HG03442 (cell line): ENCODE measurements at regions not wholly inside any gene's neighbourhood (a gene's known extent, or its start where the extent isn't known, plus 50 kb on each side); places are given as distances from the start of the nearest gene placed in this dataset.
"Not testable (repeated sequence)": the region's sequence is repeated elsewhere in the genome, so short reads cannot be mapped to it uniquely, and the experiment has no call there.

Experiments
- ATAC-seq: cut with Tn5 transposase; IDR thresholded peaks from one replicate; pipeline ENCODE4 v1.9.1; 2021; ENCODE audit warnings: mild to moderate bottlenecking, moderate library complexity; ENCODE audit not compliant: unreplicated experiment

- no peak for ATAC-seq
Observed at GRCh38 chr9:78896479-78896878, 599.6 kb downstream of the PSAT1 start.

DNA sequence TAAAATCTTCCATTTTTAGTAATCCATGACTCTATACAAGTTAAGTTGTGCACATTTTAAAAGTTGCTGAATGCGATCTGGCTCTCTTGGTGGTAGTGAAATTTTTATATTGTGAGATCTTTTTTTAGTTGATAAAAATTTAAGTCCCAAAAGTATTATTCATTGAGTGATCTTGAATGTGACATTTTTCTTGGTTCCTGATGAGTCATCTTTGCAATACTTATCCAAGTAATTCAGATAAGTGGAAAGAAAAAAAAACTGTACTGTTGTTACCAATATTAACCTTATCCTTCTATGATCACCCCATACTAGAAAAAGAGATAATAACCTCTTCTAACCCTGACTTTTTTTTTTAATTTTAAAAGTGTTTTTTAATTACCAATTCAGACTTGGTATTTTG lies 601.3 kb downstream of the PSAT1 start:
- ATAC-seq, result no peak

- ATAC-seq, result no peak
Observed at GRCh38 chr9:78899006-78899405, 602.1 kb downstream of the PSAT1 start.

GRCh38 chr9:78900500-78900899 lies 603.6 kb downstream of the PSAT1 start:
- no peak for ATAC-seq

DNA sequence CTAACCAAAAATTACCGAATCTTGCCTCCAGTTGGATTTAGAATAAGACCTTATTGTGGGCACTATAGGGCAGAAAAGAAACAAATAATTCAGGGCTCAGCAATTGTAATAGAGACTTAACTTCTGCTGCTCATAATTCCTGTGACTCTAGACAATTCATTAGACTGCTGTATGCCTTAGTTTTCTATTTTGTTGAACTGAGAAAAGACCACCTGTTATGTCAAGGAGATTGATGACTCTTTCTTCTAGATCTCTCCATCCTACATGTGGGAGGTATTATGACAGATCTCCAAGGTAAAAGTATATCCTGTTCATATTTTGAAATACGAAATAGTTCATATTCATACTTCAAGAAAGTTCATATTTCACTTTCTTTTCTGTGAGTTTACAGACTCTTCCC lies 605.1 kb downstream of the PSAT1 start:
- ATAC-seq, result no peak

DNA sequence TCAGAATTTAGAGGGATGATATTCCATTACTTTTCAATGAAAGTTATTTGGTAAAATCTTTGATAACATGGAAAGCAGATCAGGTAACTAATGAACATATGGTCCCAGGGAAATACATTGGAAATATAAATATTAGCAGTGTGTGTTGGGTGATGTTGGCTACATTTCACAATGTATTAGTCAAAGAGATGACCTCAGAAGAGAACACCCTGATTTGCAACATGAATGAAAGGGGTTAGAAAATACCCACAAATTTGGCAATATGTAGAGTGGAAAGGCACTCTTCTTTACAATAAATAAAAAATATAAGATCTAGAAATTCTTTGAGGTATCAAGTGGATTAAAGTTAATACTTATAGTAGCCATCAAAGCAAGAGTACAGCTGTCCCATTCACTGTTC lies 606.7 kb downstream of the PSAT1 start:
- ATAC-seq, result no peak

DNA sequence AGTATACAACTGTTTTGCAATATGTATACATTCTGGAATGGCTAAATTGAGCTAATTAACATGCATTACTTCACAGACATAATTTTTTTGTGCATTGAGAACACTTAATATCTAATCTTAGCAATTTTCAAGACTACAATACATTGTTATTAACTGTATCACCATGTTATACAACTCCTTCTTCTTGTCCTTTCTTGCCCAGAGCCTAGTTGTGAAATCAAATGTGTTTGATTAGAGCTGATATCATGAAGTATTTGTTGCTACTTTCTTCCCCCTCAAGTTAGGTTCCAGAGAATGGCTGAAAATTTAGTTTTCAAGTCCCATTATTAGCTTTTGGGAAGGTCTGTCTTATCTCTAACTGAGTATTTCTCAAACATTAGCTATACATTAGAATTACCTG lies 607.8 kb downstream of the PSAT1 start:
- no peak for ATAC-seq

GRCh38 chr9:78905387-78905786 lies 608.5 kb downstream of the PSAT1 start:
- ATAC-seq, result no peak

GRCh38 chr9:78905986-78906755 lies 609.2 kb downstream of the PSAT1 start:
- no peak for ATAC-seq

DNA sequence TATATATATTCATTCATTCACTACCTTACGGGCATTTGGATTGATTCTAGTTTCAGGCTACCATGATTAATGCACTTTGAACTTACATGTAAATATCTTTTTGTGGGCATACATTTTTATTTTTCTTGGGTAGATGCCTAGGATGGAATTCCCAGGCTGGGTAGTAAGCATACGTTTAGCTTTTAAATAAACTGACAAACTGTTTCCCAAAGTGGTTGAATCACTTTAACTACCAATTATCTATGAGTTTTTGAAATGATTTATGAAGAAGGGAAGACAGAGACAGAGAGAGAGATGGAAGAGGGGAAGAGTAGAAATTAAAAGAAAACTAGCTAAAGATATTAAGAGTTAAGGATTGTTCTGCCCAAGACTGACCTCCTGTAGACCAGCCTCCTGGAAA lies 612.6 kb downstream of the PSAT1 start:
- no peak for ATAC-seq

DNA sequence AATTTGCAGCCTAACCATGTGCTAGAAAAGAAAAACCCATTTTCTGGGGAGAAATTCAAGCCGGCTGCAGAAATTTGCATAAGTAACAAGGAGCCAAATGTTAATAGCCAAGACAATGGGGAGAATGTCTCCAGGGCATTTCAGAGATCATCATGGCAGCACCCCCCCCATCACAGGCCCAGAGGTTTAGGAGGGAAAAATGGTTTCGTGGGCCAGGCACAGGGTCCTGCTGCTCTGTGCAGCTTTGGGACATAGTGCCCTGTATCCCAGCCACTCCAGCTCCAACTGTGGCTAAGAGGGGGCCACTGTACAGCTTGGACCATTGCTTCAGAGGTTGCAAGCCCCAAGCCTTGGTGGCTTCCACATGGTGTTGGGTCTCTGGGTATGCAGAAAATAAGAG lies 620.0 kb downstream of the PSAT1 start:
- ATAC-seq, result not testable (repeated sequence)

GRCh38 chr9:78918976-78919375 lies 622.1 kb downstream of the PSAT1 start:
- ATAC-seq, result no peak

DNA sequence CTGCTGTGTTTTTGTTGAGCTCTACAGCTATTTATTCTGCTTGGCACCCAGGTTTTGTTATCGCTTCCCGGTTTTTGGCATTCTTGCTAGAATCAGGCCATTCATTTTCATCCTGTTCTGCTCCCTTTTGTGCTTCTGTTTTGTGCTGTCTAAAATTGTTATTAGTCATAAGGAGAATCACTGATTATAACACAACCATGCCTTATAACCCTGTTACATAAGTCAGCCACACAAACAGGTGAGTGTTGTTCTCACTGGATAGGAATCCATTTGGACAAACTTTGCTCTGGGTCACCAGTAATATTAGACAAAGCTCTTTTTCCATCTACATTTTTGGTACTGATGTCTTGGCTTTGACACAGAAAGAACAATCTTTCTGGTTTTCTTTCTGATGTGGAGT lies 622.8 kb downstream of the PSAT1 start:
- no peak for ATAC-seq

GRCh38 chr9:78921341-78921740 lies 624.4 kb downstream of the PSAT1 start:
- no peak for ATAC-seq

DNA sequence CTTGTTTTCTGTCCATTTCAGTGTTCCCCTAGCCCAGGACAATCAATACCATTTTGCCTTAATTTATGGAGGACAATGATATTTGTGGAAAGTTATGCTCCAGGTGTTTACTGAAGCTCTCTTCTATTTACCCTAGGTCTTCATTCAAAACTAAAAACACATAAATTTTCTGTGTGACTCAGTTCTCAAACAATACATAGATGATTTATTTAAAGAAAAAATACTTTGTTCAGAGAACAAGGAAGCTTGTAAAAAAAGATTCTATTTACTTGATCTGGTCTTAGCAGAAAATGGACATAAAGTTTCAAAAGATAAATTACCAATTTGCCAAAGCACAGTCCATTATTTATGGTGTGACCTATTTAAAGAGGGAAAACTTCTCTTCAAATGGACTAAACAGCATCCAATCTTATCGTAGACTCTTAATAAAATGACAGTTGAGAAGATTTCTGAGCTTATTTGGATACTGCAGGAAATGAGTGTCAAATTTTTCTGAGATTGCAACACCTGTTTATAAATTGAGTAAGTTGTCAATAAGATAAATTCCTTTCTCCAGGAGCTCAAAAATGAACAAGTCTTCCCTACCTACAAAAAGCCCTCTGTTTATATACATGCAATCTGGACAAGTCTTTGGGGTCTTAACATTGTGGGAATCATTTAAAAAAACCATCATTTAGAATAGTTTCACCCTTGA lies 627.2 kb downstream of the PSAT1 start:
- no peak for ATAC-seq

DNA sequence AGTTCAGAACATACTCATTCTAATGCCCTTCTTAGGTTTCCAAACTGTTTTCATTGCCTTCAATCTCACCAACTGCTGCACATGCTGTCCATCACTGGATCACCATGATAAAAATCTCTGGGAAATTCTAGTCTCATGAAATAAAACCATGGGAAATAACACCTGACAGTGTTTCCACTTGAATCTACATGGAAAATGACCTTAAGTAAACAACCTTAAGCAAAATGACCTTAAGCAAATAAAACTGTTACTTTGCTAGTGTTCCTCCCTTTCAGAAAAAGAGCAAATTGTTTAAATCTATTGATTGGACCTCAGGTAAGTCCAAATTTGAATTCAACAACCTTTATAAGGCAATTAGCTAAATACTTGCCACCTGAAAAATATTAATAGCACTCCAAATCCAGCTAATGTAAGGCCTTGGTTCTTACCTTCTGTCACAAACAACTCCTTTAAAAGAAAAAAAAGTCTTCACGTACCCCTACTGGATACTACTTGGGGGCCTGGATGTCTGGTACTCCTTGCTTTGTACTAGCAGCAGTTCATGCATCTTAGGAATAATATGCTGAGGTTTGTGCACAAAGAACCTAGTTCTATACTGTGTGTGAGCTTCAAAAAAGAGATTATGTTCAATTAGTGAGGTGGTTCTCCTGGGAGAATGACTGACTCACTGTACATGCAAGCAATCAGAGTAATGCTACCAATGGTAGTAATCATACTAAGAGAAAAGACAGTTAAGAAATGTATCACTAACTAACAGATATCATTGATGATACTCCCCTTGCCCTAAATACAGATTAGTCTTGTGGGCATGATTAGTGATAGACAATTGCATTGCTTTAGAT lies 630.4 kb downstream of the PSAT1 start:
- no peak for ATAC-seq

GRCh38 chr9:78928625-78929405 lies 631.9 kb downstream of the PSAT1 start:
- ATAC-seq, result no peak

- no peak for ATAC-seq
Observed at GRCh38 chr9:78930281-78930680, 633.4 kb downstream of the PSAT1 start.

DNA sequence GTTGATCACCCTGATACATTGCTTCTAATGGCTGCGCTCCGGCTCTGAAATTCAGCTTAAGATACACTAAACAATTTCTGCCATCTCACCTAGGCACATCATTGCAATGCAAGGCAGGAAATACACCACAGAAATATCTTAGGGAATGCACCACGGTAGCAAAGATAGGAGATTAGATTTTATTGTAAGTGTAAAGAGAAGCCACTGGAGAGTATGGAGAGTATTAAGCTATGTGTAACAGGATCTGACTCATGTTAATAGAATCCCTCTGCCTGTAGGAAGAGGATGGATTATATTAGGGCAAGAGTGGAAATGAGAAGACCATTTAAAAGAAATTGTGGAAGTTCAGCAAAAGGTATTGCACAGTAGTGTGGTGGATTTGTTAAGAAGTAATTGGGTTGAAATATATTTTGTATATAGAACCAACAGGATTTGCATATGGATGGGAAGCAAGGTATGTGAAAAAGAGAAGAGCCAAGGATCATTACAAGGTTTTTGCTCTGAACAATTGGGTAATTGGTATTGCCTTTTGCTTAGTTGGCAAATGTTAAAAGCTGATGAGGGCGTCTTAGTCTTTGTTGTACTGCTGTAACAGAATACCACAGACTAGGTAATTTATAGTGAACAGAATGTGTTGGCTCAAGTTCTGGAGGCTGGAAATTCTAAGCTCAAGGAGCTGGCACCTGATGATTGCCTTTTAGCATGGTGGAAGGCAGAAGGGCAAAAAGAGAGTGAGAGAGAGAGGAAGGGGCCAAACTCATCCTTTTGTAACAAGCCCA lies 636.1 kb downstream of the PSAT1 start:
- ATAC-seq, result no peak

DNA sequence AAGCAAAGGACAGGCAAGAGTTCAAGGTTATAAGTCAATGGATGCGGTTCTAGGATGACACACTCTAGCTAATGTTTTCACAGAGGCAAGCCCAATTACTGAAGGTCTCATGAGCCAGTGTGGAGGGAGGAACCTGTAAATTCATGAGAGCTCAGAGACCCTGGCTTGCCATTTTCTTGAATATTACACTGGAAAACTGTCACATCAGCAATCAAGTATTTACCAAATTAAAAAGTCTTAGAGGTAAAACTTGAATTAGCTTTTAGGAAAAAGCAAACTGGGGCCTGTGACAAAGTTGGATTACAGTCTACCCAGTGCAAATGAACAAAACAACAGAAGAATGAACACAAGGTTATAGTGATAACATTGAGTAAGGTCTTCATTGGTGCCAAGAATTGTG lies 636.9 kb upstream of the TLE4 start:
- no peak for ATAC-seq
